Calu3 (cell line): ENCODE measurements at regions not wholly inside any gene's neighbourhood (a gene's known extent, or its start where the extent isn't known, plus 50 kb on each side); places are given as distances from the start of the nearest gene placed in this dataset.

Source experiments
- BruUV-seq: library from RNA; stranded (reverse); fragments of 400-500 nt; replicated peaks from 2 replicates; lab custom pipeline; 2021; lab: Mats Ljungman, UMichigan
- CTCF ChIA-PET: fragments of 300-600 bp; sonication (Branson Sonifier 250); formaldehyde crosslinking; loops from one replicate; lab custom pipeline; 2022; ENCODE audit warnings: antibody characterized with exemption; lab: Charles Lee
- DNase-seq: peaks from one replicate; pipeline ENCODE4 v3.0.0; 2022
- H3K27ac Mint-ChIP-seq: one replicate; pipeline ENCODE4 v1.8.0; 2022; ENCODE audit warnings: mixed read lengths; ENCODE audit not compliant: unreplicated experiment
- H3K27me3 Mint-ChIP-seq: one replicate; pipeline ENCODE4 v1.8.0; 2022; ENCODE audit warnings: mixed read lengths; ENCODE audit not compliant: unreplicated experiment
- H3K36me3 Mint-ChIP-seq: one replicate; pipeline ENCODE4 v1.8.0; 2022; ENCODE audit warnings: mild to moderate bottlenecking, moderate library complexity, mixed read lengths; ENCODE audit not compliant: insufficient read depth, unreplicated experiment
- H3K4me1 Mint-ChIP-seq: one replicate; pipeline ENCODE4 v1.8.0; 2022; ENCODE audit warnings: mild to moderate bottlenecking, low read depth, mixed read lengths; ENCODE audit not compliant: unreplicated experiment
- H3K4me3 Mint-ChIP-seq: one replicate; pipeline ENCODE4 v1.8.0; 2022; ENCODE audit warnings: mild to moderate bottlenecking, low read depth, moderate library complexity, mixed read lengths; ENCODE audit not compliant: unreplicated experiment
- H3K9me3 Mint-ChIP-seq: one replicate; pipeline ENCODE4 v1.8.0; 2022; ENCODE audit warnings: low read depth, mixed read lengths; ENCODE audit not compliant: unreplicated experiment
- CTCF ChIP-seq: fragments of 200-600 bp; IDR thresholded peaks from one replicate; pipeline ENCODE4 v1.8.0; 2022; ENCODE audit warnings: antibody characterized with exemption; ENCODE audit not compliant: unreplicated experiment
- intact Hi-C: fragments of 100-400 bp; cut with micrococcal nuclease; formaldehyde crosslinking; loops from one replicate; pipeline ENCODE4 v1.10.0; 2022; ENCODE audit not compliant: unreplicated experiment

- no peaks in the 10 kb centered on the region for H3K36me3 Mint-ChIP-seq
- no peak overlapping the region for H3K4me3 Mint-ChIP-seq
- H3K27me3 Mint-ChIP-seq = no peaks in the 10 kb centered on the region
- no TSS peak for BruUV-seq
- H3K9me3 Mint-ChIP-seq = peaks cover 5% of the 10 kb centered on the region
- no peak for TF ChIP-seq CTCF
- H3K27ac Mint-ChIP-seq = no peak overlapping the region
- DNase-seq = no peak
- no peaks in the 10 kb centered on the region for H3K4me1 Mint-ChIP-seq
- intact Hi-C loops = no loop called here
- CTCF ChIA-PET = no interaction called here
These were observed 187.7 kb downstream of the CBLN1 start for GRCh38 chr16:49093939-49094338.

GRCh38 chr16:49092704-49093103 lies 188.9 kb downstream of the CBLN1 start:
- H3K4me1 Mint-ChIP-seq = no peaks in the 10 kb centered on the region
- H3K27ac Mint-ChIP-seq = no peak overlapping the region
- H3K4me3 Mint-ChIP-seq = no peak overlapping the region
- H3K9me3 Mint-ChIP-seq = peaks cover 5% of the 10 kb centered on the region
- intact Hi-C loops = no loop called here
- peak; percentile 18 for DNase-seq
- no TSS peak for BruUV-seq
- CTCF ChIA-PET = no interaction called here
- no peaks in the 10 kb centered on the region for H3K27me3 Mint-ChIP-seq
- TF ChIP-seq CTCF = no peak
- H3K36me3 Mint-ChIP-seq = no peaks in the 10 kb centered on the region

- Mint-ChIP-seq H3K36me3 (no peaks in the 10 kb centered on the region), H3K9me3 (peaks cover 16% of the 10 kb centered on the region), H3K4me1 (no peaks in the 10 kb centered on the region), H3K4me3 (no peak overlapping the region), H3K27me3 (no peaks in the 10 kb centered on the region), H3K27ac (no peak overlapping the region)
- CTCF ChIA-PET = no interaction called here
- intact Hi-C loops = no loop called here
- BruUV-seq = no TSS peak
- DNase-seq = no peak
- no peak for TF ChIP-seq CTCF
These were observed 192.1 kb downstream of the CBLN1 start for GRCh38 chr16:49089533-49089932.

GRCh38 chr16:49089039-49089438 lies 192.6 kb downstream of the CBLN1 start:
- Mint-ChIP-seq H3K27ac (no peak overlapping the region), H3K4me1 (no peaks in the 10 kb centered on the region), H3K9me3 (peaks cover 21% of the 10 kb centered on the region), H3K27me3 (no peaks in the 10 kb centered on the region), H3K36me3 (peaks cover 3% of the 10 kb centered on the region), H3K4me3 (no peak overlapping the region)
- BruUV-seq = no TSS peak
- DNase-seq = no peak
- no peak for TF ChIP-seq CTCF
- CTCF ChIA-PET = no interaction called here
- intact Hi-C loops = no loop called here
